MM.1S (cell line): ENCODE measurements at regions not wholly inside any gene's neighbourhood (a gene's known extent, or its start where the extent isn't known, plus 50 kb on each side); places are given as distances from the start of the nearest gene placed in this dataset.
"Not testable (repeated sequence)": the region's sequence is repeated elsewhere in the genome, so short reads cannot be mapped to it uniquely, and the experiment has no call there.

ENCODE experiments used
- DNase-seq: peaks from one replicate; pipeline ENCODE4 v3.0.0-alpha.2; 2015
- H2AFZ ChIP-seq: fragments of 300-600 bp; sonication (generic); 2 replicates; pipeline ENCODE4 v1.6.0; 2016; ENCODE audit warnings: antibody characterized with exemption, low read length
- H3F3A ChIP-seq: fragments of 300-600 bp; sonication (generic); 2 replicates; pipeline ENCODE4 v1.6.1; 2016; ENCODE audit warnings: mild to moderate bottlenecking, antibody characterized with exemption, low read length, moderate library complexity, mixed read lengths; ENCODE audit not compliant: insufficient read depth
- H3K27ac ChIP-seq: fragments of 300-600 bp; sonication (generic); 2 replicates; pipeline ENCODE4 v1.5.1; 2016; ENCODE audit warnings: mild to moderate bottlenecking, low read length
- H3K27me3 ChIP-seq: fragments of 300-600 bp; sonication (generic); replicated peaks from 2 replicates; pipeline ENCODE4 v1.6.0; 2016; ENCODE audit warnings: low read length; ENCODE audit not compliant: insufficient read depth
- H3K36me3 ChIP-seq: fragments of 300-600 bp; sonication (generic); replicated peaks from 2 replicates; pipeline ENCODE4 v1.6.1; 2016; ENCODE audit warnings: mild to moderate bottlenecking, low read length, mixed read lengths; ENCODE audit not compliant: insufficient read depth
- H3K4me1 ChIP-seq: fragments of 300-600 bp; sonication (generic); 2 replicates; pipeline ENCODE4 v1.6.1; 2016; ENCODE audit warnings: low read length, mixed read lengths
- H3K4me2 ChIP-seq: fragments of 300-600 bp; sonication (generic); 2 replicates; pipeline ENCODE4 v1.6.0; 2016; ENCODE audit warnings: low read depth, low read length
- H3K4me3 ChIP-seq: fragments of 300-600 bp; sonication (generic); 2 replicates; pipeline ENCODE4 v1.5.1; 2016; ENCODE audit warnings: low read length, mixed read lengths
- H3K79me2 ChIP-seq: fragments of 300-600 bp; sonication (generic); 2 replicates; pipeline ENCODE4 v1.6.1; 2016; ENCODE audit warnings: mixed run types, low read length, mixed read lengths
- H3K9ac ChIP-seq: fragments of 300-600 bp; sonication (generic); 2 replicates; pipeline ENCODE4 v1.6.1; 2016; ENCODE audit warnings: low read length, mixed read lengths
- H3K9me2 ChIP-seq: fragments of 300-600 bp; sonication (generic); replicated peaks from 2 replicates; pipeline ENCODE4 v1.6.1; 2016; ENCODE audit warnings: mild to moderate bottlenecking, low read length, mixed read lengths; ENCODE audit not compliant: insufficient read depth
- H3K9me3 ChIP-seq: fragments of 300-600 bp; sonication (generic); replicated peaks from 2 replicates; pipeline ENCODE4 v1.6.1; 2016; ENCODE audit warnings: mild to moderate bottlenecking, low read length, mixed read lengths; ENCODE audit not compliant: insufficient read depth
- H4K20me1 ChIP-seq: fragments of 300-600 bp; sonication (generic); 2 replicates; pipeline ENCODE4 v1.6.1; 2016; ENCODE audit warnings: mild to moderate bottlenecking, low read length, moderate library complexity, mixed read lengths; ENCODE audit not compliant: insufficient read depth
- CTCF ChIP-seq: fragments of 300-600 bp; sonication (generic); IDR thresholded peaks from 2 replicates; pipeline ENCODE4 v1.5.1; 2016; ENCODE audit warnings: antibody characterized with exemption, low read length, mixed read lengths
- EZH2 ChIP-seq: fragments of 300-600 bp; sonication (generic); optimal IDR thresholded peaks from 2 replicates; pipeline ENCODE3; 2017; ENCODE audit warnings: low read depth, mild to moderate bottlenecking, antibody characterized with exemption, low read length, mixed read lengths
- EZH2phosphoT487 ChIP-seq: fragments of 300-600 bp; sonication (generic); IDR thresholded peaks from 2 replicates; pipeline ENCODE4 v1.6.1; 2018; ENCODE audit warnings: antibody characterized with exemption, low read length

DNA sequence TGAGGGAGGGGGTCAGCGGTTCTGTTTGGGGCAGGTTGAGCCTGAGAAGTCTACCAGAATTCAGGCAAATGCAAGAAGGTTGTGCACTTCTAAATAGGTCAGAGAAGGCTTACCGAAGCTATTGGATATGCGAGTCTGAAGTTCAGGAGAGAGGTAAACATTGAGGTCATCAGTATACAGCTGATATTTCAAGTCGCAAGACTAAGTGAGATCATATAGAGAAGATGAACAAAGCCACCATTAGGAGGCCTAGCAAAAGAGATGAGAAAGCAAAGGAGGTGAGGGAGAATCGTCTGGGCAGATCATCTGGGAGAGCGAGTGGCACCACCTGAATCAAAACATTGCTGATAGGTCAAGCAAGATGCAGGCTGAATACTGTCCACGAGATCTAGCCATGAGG lies 430.6 kb downstream of the BUD13 start:
- Histone ChIP-seq H4K20me1 (no peaks in the 10 kb centered on the region), H3K9me2 (no peaks in the 10 kb centered on the region), H3K36me3 (no peaks in the 10 kb centered on the region), H3K9me3 (no peaks in the 10 kb centered on the region), H3K4me3 (no peak overlapping the region), H2AFZ (no peak overlapping the region), H3K4me2 (no peak overlapping the region), H3K4me1 (no peaks in the 10 kb centered on the region), H3K9ac (no peak overlapping the region), H3K79me2 (no peaks in the 10 kb centered on the region), H3K27me3 (no peaks in the 10 kb centered on the region), H3K27ac (no peak overlapping the region), H3F3A (no peaks in the 10 kb centered on the region)
- DNase-seq: no peak
- no peak for TF ChIP-seq EZH2phosphoT487
- TF ChIP-seq EZH2: no peak
- no peak for TF ChIP-seq CTCF

- no peak overlapping the region for H2AFZ ChIP-seq
- no peak overlapping the region for H3K4me3 ChIP-seq
- no peaks in the 10 kb centered on the region for H3F3A ChIP-seq
- no peaks in the 10 kb centered on the region for H4K20me1 ChIP-seq
- no peaks in the 10 kb centered on the region for H3K36me3 ChIP-seq
- no peak for DNase-seq
- no peak overlapping the region for H3K27ac ChIP-seq
- H3K79me2 ChIP-seq: no peaks in the 10 kb centered on the region
- H3K27me3 ChIP-seq: no peaks in the 10 kb centered on the region
- H3K9ac ChIP-seq: no peak overlapping the region
- H3K4me1 ChIP-seq: no peaks in the 10 kb centered on the region
- H3K9me2 ChIP-seq: no peaks in the 10 kb centered on the region
- no peaks in the 10 kb centered on the region for H3K9me3 ChIP-seq
- TF ChIP-seq EZH2: no peak
- no peak for TF ChIP-seq EZH2phosphoT487
- TF ChIP-seq CTCF: no peak
- H3K4me2 ChIP-seq: no peak overlapping the region
Observed at GRCh38 chr11:116339306-116340098, 433.3 kb downstream of the BUD13 start.

DNA sequence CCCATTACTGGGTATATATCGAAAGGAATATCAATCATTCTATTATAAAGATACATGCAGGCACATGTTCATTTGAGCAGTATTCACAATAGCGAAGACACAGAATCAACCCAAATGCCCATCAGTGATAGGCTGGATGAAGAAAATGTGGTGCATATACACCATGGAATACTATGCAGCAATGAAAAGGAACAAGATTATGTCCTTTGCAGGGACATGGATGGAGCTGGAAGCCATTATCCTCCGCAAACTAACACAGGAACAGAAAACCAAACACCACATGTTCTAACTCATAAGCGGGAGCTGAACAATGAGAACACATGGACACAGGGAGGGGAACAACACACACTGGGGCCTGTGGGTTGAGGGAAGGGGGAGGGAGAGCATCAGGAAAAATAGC lies 434.3 kb downstream of the BUD13 start:
- not testable (repeated sequence) for H3F3A ChIP-seq, H3K27me3 ChIP-seq, H3K79me2 ChIP-seq, H3K9me3 ChIP-seq, H3K27ac ChIP-seq, H3K4me2 ChIP-seq, H4K20me1 ChIP-seq, H3K36me3 ChIP-seq, H3K9me2 ChIP-seq, H3K9ac ChIP-seq, H3K4me3 ChIP-seq, H3K4me1 ChIP-seq, H2AFZ ChIP-seq, DNase-seq

DNA sequence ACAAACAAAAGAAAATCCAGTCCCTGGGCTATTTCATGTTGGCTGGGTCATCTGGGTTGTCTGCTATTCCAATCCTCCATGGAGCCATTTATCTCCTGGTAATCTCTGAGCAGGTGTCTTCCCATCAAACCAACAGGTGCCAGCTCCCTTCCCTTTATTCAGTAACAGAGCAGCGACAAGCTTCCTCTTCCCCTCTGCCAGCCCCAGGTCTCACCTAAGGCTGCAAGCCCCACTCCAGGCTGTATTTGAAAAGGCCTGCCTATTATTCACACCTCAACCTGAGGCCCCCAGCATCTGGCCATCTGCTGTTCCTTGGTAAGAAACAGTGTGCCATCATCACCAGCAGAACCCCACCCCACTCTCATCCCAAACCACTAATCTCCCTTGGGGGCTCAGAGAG lies 436.2 kb downstream of the BUD13 start:
- TF ChIP-seq EZH2phosphoT487: no peak
- TF ChIP-seq EZH2: no peak
- no peak for TF ChIP-seq CTCF
- Histone ChIP-seq H3K36me3 (no peaks in the 10 kb centered on the region), H3K27ac (no peak overlapping the region), H3K9me3 (no peaks in the 10 kb centered on the region), H3K4me2 (no peak overlapping the region), H3K9me2 (no peaks in the 10 kb centered on the region), H3K9ac (no peak overlapping the region), H2AFZ (no peak overlapping the region), H4K20me1 (no peaks in the 10 kb centered on the region), H3K4me3 (no peak overlapping the region), H3F3A (no peaks in the 10 kb centered on the region), H3K79me2 (no peaks in the 10 kb centered on the region), H3K27me3 (no peaks in the 10 kb centered on the region), H3K4me1 (no peaks in the 10 kb centered on the region)
- no peak for DNase-seq
